GM06990 (cell line): ENCODE measurements at regions not wholly inside any gene's neighbourhood (a gene's known extent, or its start where the extent isn't known, plus 50 kb on each side); places are given as distances from the start of the nearest gene placed in this dataset.

Experiments
- DNase-seq: peaks from one replicate; pipeline ENCODE4 v3.0.0-alpha.2; 2011; ENCODE audit not compliant: insufficient read length; ENCODE audit errors: extremely low read depth
- H3K27me3 ChIP-seq: replicated peaks from 2 replicates; pipeline ENCODE4 v1.6.0; 2011; ENCODE audit warnings: low read length; ENCODE audit not compliant: control insufficient read depth, insufficient read depth
- H3K36me3 ChIP-seq: 2 replicates; pipeline ENCODE4 v1.5.1; 2011; ENCODE audit warnings: low read length; ENCODE audit not compliant: control insufficient read depth, insufficient read depth
- H3K4me3 ChIP-seq: replicated peaks from 2 replicates; pipeline ENCODE4 v1.5.1; 2011; ENCODE audit warnings: low read depth, mild to moderate bottlenecking, control low read depth, low read length
- TF ChIP-seq, protein P1 (sequence below): IDR thresholded peaks from 2 replicates; pipeline ENCODE4 v1.5.1; 2011; ENCODE audit warnings: low read length, control low read depth, mild to moderate bottlenecking, inconsistent platforms; ENCODE audit not compliant: insufficient read depth, poor library complexity, severe bottlenecking

DNA sequence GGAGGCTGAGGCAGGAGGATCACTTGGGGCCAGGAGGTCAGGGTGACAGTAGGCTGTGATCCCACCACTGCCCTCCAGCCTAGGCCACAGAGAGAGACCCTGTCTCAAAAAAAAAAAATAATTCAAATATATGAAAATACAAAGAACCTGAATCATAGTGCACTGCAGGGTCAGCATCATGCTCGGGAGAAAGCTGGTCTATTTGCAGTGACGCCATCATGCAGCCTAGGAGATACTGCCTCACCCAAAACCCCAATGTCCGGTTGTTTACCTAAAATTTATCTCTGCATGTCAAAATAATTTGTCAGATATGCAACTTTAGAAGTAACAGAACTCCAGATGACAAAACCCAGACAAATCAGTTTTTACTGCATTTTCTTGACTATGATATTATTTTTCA, 61.5 kb upstream of the ALKAL2 start:
- Histone ChIP-seq H3K27me3 (no peaks in the 10 kb centered on the region), H3K36me3 (no peaks in the 10 kb centered on the region), H3K4me3 (no peak overlapping the region)
- DNase-seq: no peak
- TF ChIP-seq, protein P1, sequence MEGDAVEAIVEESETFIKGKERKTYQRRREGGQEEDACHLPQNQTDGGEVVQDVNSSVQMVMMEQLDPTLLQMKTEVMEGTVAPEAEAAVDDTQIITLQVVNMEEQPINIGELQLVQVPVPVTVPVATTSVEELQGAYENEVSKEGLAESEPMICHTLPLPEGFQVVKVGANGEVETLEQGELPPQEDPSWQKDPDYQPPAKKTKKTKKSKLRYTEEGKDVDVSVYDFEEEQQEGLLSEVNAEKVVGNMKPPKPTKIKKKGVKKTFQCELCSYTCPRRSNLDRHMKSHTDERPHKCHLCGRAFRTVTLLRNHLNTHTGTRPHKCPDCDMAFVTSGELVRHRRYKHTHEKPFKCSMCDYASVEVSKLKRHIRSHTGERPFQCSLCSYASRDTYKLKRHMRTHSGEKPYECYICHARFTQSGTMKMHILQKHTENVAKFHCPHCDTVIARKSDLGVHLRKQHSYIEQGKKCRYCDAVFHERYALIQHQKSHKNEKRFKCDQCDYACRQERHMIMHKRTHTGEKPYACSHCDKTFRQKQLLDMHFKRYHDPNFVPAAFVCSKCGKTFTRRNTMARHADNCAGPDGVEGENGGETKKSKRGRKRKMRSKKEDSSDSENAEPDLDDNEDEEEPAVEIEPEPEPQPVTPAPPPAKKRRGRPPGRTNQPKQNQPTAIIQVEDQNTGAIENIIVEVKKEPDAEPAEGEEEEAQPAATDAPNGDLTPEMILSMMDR: no peak

DNA sequence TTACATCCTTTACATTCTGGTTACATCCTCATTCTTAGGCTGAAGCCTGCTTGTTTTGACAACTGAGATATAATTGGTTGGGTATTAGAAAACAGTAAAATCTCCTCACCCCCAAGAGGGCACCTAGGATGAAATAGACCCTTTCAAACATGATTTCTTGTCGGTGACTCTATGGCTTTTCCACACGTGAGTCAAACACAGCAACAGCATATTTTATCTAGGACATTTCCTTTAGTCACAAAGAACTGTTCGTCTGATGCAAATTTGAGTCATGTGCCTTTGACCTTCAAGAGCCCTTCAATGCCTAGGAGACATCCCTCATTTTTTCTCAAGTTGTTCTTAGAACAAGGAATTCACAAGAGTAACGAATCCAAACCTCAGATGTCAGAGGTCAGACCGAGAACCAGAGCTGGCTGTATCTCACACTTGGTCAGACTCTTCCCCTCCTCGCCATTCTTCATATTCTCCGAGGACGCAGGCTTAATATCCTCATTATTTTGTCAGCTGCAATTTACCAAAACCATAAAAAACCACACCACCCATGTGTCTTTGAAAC, 60.5 kb upstream of the ALKAL2 start:
- TF ChIP-seq, protein P1: no peak
- no peaks in the 10 kb centered on the region for H3K27me3 ChIP-seq
- no peak overlapping the region for H3K4me3 ChIP-seq
- no peaks in the 10 kb centered on the region for H3K36me3 ChIP-seq
- no peak for DNase-seq

DNA sequence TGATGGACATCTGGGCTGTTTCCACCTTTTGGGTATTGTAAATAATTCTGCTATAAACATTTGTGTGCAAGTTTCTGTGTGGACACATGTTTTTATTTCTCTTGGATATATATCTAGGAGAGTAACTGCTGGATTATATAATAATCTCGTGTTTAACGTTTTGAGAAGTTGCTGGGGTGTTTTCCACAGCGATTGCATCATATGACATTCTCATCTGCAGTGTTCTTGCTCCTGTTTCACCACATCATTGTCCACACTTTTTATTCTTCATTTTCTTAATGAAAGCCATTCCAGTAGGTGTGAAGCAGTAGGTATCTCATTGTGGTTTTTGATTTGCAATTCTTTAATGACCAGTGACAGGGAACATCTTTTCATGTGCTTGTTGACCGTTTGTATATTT, 56.9 kb upstream of the ALKAL2 start:
- Histone ChIP-seq H3K27me3 (no peaks in the 10 kb centered on the region), H3K4me3 (no peak overlapping the region)
- TF ChIP-seq, protein P1: no peak

DNA sequence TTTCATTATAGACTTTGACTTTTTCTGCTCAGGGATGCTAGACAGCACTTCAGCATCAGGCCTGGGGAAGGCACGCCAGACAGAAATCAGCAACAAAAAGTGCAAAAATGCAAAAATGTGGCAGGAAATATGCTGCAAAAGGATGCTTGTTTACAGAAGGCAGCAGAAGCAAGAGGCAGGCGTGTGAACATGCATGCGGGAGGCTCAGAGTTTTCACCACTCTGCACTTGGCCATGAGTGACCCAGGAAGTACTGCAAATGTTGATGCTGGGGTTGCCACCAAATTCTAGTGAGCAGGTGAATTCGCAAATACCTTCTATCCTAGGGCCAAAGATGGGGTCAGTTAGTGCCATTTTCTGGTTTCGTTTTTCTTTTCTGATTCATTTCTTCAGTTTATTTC, 55.5 kb upstream of the ALKAL2 start:
- TF ChIP-seq, protein P1: no peak
- no peak for DNase-seq
- Histone ChIP-seq H3K36me3 (no peaks in the 10 kb centered on the region), H3K27me3 (no peaks in the 10 kb centered on the region), H3K4me3 (no peak overlapping the region)

More for the DNA sequence above, 56.9 kb upstream of the ALKAL2 start:
- no peaks in the 10 kb centered on the region for H3K36me3 ChIP-seq
- DNase-seq: no peak

DNA sequence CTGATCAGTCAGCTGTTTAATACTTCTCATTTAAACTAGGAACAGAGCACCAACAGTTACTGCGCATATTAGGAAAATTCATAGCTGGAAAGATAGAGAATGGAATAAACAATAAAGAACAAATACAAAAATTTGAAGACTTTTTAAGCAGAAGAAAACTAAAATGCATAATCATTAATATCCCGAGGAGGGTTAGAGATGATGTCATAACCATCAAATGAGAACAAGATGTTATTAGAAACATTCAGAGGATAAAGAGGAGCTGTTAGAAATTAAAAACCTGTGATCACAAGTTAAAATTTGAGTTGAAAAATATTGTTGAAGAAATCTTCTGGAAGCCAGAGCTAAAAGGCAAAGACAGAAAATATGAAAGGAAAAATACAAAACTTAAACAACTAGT, 54.0 kb upstream of the ALKAL2 start:
- Histone ChIP-seq H3K4me3 (no peak overlapping the region), H3K36me3 (no peaks in the 10 kb centered on the region), H3K27me3 (no peaks in the 10 kb centered on the region)
- TF ChIP-seq, protein P1: no peak
- DNase-seq: no peak

DNA sequence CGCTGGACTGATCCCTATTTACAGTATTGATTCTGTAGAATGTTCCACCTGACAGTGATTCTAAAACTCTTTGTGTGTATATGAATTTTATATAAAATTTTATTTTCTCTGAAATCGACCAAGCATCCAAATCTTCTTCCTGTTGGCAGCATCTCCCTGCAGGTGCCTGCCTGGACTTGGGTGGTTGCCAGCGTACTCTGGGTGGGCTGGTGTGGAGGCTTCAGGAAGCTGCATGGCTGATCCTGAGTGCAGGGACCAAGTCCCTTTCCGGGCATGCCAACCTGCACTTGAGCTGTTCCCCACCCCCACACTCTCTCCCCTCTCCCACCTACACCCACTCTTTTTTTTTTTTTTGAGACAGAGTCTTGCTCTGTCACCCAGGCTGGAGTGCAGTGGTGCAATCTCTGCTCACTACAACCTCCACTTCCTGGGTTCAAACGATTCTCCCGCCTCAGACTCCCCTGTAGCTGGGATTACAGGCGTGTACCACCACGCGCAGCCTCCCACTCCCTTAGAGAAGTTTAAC, 53.2 kb upstream of the ALKAL2 start:
- Histone ChIP-seq H3K27me3 (no peaks in the 10 kb centered on the region), H3K4me3 (no peak overlapping the region), H3K36me3 (no peaks in the 10 kb centered on the region)
- DNase-seq: no peak
- TF ChIP-seq, protein P1: no peak
